ENCODE measurements at regions not wholly inside any gene's neighbourhood (a gene's known extent, or its start where the extent isn't known, plus 50 kb on each side); places are given as distances from the start of the nearest gene placed in this dataset.

DNA sequence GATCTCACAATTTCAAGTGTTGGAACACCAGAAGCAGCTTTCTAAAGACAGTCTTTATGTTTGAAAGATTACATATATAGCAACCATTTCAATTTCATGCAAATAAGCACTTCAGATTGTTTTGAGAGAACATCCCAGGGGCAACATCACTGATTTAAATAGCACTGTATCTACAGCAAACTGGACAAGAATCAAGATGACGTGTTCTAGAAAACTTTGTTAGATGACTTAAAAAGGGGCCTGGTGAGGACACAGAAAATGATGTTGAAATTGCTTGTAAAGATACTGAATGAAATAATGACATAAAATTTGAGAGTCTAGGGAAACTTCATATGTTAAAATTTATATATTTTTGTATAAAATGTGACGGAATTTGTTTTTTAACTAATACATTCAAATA is 277.1 kb downstream of the KLF12 start:
- DNase-seq (ENCODE audit: low read depth in 1 of 2, low spot score in 1 of 2): no peak

DNA sequence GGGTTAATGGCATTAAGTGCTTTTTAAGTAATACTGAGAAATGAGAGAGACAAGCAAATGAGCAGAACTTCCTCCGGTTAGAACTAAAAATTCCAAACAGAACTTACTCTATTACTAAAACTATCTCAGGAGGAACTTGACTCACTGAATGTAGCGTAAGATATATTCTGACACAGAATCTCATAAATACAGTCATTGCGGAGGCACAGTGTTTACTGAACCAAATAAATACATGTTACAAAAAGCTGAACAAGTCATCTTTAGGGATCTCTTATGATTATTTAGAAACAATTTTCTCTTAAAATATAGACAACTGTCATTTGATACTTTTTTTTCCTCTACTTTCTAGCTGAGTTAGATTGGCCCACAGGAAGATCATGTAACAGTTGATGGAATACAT is 283.1 kb downstream of the KLF12 start:
- no peak for DNase-seq (ENCODE audit: low read depth in 1 of 2, low spot score in 1 of 2)

DNA sequence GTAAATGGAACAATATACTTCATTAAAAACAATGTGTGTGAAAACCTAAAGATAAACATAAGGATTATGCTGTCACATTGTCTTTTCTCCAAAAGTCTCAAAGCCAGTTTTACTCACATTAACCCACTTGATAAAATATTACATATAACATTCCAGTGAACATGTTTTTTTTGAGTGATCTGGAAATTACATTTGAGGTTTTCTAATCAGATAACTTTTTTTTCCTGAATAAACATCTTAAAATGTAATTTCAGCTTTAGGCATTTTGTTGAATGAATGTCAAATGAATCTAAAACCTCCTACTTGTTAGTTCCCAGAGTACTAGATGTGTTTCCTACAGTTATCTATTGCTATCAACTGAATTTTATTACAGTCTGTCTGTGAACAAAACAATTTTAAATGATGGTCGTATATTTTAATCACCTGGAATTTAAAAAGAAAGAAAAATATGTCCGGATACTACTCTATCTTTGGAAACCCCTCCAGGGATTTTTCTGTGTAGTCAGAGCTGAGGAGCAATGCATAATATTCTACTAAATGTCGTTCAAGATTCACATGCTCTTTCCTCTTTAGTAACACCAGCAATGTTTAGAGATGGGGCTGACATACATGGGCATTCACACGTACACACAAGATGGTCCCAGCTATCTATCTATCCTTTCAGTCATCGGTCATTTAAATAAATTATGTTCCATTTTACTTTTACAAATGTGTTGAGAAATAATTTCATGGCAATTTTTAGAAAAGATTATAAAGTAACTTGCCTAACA is 283.9 kb downstream of the KLF12 start:
- no peak for DNase-seq (ENCODE audit: low read depth in 1 of 2, low spot score in 1 of 2)

DNA sequence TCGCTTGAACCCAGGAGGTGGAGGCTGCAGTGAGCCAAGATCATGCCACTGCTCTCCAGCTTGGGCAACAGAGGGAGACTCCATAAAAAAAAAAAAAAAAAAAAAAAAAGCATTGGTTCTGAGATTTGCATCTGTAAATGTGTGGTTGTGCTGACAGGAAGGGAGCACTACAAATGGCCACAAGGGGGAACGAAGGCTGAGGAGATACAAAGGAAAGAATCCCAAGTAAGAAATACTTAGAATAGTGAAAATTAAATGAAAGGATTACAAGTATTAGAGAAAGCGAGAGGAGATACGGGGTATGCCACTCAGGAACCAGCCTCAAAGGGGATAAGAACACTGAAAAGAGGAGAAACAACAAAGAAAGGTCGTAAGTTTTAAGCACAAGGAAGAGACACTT is 284.9 kb downstream of the KLF12 start:
- no peak for DNase-seq (ENCODE audit: low read depth in 1 of 2, low spot score in 1 of 2)

DNA sequence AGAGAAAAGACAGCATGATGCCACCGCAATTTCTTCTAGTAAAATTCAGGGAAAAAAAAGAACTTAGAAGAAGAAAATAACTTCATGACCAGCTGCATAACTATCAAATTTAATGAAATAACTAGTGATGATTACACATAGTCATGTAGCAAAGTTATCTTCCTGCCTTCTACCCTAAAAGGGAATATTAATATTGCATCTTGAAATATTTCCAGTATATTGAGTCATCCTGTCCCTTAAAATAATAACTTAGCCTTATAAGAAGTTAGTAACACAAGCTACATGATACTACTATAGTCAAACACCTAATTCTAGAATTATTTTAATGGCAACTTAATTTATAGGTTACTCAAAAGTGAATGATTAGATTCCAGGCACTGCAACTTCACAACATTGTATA is 289.2 kb downstream of the KLF12 start:
- DNase-seq (ENCODE audit: low read depth in 1 of 2, low spot score in 1 of 2): no peak

DNA sequence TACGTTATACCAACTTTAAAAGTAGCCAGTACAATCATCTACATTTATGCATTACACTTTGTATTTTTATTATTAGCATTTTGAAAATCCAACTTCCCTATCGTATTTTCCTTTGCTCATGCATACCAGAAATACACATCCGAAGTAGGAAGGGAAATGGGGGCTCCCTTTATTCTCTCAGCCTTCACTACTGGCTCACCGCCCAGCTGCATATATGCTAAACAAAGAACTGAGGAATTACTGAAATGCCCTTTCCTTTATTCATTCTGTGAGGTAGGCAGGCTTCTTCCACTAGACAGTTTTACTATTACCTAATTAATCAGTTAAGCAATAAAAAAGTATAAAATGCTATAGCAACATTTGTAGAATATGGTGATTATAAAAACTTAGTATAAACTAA is 291.6 kb downstream of the KLF12 start:
- DNase-seq (ENCODE audit: low read depth in 1 of 2, low spot score in 1 of 2): no peak

DNA sequence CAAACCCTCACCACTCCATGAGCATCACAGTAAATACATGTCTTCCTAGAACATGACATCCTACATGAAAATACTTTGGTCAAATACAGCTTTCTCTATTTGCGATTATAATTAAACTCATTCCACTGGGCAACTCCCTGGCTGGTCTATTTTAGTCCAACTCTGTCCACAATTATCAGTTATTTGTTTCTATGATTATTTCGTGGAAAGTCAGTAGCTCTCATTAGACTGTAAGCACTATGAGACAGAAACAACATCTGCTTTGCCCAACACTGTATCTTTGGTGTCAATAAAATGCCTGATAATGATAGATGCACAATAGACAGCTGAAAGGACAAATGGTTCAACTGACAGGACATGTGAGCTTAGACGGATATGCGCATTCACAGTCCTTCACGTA is 292.0 kb downstream of the KLF12 start:
- DNase-seq (ENCODE audit: low read depth in 1 of 2, low spot score in 1 of 2): no peak

DNA sequence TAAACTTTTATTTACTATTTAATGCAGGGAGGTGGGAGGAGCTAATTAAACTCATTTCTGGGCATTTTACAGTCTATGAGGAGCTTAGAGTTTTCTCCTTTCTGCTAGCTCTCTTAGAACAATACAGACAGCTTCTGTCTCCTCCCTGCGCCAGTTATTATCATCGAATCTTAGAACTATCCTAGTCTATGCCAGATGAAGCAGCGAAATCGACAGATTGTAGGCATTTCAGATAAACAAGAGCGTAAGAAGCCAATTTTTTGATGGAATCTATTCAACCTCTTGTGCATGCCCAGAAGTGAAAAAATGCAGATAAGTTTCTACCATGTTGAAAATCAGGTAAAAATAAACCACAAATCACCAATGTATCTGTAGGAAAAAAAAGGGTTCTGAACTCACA is 297.1 kb downstream of the KLF12 start:
- DNase-seq (ENCODE audit: low read depth in 1 of 2, low spot score in 1 of 2): no peak

DNA sequence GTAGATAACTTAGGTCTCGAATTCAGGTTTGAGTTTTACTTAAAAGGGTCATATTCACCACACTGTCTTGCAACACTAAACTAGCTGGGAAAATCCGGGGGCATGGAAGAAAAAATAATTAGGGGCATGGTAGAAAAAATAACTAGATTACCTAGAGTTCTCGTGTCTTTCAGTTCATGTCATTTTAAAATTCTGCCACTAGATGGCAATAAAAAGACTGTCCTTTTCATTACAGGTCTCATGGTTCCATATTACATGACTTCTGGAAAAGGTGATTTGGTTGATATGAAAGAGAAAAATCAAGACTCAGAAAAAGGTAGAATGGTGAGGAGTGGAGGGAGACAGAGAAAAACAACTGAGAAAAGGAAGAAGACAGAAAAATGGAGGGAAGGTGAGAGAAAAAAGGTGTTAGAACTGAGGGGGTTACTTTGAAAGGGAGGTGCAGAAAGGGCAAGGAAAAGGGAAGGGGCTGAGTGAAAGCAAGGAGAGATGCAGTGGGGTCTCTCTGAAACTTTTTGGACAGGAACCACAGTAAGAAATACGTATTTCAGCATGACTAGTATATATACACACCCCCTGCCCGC is 299.0 kb downstream of the KLF12 start:
- no peak for DNase-seq (ENCODE audit: low read depth in 1 of 2, low spot score in 1 of 2)

DNA sequence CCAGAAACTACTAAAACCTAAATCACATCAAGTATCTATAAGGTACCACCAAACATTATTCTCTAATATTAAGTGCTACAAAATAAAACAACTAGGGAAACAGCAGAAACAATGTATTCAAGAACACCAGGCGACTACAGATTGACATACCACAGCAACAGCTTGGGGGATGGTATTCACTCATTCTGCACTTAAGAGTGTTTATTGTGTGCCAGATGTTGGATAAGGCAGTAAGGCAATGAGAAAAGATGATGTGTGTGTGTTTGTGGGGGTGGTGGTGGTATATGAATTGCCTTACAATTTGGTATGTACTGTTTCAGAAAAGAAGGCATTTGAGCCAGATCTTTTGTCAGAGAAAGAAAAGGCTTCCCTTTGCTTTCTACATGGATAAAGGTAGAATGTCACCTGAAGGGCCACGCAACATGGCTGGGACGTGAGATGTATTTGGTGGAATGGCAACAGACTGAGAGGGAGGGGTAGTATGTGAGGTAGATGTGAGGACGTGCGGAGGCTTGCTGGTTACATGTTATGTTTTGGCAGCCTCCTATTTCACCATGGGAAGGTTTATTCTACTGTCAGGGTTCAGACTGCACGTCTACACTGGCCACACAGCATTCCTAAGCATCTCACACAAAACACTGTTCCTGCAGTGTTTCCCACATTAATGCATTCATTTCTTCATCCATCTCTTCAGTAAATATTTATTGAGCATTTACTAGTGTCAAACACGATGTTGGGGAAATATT is 300.7 kb downstream of the KLF12 start:
- DNase-seq (ENCODE audit: low read depth in 1 of 2, low spot score in 1 of 2): no peak

DNA sequence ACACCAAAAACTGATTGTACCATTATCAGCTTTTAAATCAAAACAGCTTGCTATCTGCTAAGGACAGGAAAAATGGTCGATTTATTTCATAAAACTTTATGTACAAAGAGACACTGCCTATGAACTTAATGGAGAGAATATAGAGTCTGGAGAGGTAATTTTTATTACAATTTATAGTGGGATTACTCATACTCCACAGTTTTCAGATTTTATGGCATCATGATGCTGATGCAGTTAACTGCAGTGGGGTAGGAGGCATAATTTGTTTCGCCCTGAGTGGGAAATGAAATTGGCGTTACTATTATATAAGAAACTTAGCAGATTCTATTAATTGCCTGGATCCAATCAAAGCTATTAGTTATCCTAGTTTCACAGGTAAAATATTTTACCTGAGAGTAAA is 301.4 kb downstream of the KLF12 start:
- DNase-seq (ENCODE audit: low read depth in 1 of 2, low spot score in 1 of 2): no peak

DNA sequence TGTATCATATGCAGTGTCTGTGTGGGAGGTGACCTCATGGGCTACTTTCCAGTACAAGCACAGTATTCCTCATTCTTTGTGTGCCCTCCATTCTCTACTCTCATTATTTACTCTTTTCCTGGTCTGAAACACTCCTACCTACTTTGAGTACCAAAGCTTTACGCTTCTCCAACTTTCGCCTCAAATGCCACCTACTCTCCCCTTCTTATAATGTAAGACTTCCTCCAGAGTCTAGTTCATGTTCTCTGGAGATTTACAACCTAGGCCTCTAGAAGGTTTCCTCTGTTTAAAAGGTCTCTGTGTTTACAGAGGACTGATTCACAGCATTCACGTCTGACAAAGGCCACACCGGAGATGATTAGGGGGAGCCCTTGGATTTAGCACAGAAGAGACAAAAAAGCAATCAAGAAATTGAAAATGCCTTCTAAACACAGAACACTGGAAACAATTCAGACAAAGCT is 302.0 kb downstream of the KLF12 start:
- no peak for DNase-seq (ENCODE audit: low read depth in 1 of 2, low spot score in 1 of 2)

DNA sequence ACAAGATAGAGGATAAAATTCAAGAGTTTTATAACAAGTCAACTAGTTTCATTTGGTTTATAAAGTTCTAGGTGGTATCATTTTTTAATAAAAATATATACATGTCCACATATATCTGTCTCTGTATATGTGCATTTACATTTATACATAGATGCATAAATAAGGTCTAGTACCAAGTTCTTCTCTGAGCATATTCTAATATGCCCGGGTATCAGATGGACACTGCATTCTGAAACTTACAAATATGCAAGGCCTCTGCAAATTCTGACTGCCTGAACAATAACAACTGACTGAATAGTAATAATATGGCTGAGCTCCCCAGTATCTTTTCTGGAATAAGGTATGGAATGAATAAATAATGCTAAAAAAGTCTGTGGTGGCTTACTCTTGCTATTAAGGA is 304.8 kb downstream of the KLF12 start:
- DNase-seq (ENCODE audit: low read depth in 1 of 2, low spot score in 1 of 2): no peak

DNA sequence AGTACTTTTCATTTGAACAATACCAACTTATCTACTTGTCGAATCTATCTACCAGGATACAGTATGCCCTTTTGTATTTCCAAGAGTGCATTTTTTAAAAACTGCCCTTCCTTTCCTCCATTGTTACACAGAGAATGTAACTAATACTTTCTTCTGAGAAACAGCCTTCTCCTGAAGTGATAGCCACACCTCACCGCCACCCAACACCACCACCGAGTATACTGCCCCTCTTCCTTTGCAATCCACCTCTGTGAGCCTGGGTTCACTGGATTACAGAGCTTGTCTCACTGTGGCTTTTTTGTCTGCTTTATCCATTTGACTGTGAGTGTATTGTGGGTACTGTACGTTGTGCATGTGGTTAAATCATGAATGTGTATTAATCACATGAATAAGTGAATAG is 305.4 kb downstream of the KLF12 start:
- no peak for DNase-seq (ENCODE audit: low read depth in 1 of 2, low spot score in 1 of 2)

DNA sequence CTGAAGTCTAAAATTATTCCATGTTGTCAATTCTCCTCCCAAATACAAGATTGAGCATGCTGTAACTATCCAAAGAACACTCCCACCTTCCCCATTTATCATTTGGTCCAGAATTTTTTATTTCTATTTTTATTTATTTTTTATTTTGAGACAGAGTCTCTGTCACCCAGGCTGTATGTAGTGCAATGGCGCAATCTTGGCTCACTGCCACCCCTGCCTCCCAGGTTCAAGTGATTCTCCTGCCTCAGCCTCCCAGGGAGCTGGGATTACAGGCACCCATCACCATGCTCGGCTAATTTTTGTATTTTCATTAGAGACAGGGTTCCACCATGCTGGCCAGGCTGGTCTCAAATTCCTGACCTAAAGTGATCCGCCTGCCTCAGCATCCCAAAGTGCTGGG is 306.8 kb downstream of the KLF12 start:
- DNase-seq (ENCODE audit: low read depth in 1 of 2, low spot score in 1 of 2): no peak

DNA sequence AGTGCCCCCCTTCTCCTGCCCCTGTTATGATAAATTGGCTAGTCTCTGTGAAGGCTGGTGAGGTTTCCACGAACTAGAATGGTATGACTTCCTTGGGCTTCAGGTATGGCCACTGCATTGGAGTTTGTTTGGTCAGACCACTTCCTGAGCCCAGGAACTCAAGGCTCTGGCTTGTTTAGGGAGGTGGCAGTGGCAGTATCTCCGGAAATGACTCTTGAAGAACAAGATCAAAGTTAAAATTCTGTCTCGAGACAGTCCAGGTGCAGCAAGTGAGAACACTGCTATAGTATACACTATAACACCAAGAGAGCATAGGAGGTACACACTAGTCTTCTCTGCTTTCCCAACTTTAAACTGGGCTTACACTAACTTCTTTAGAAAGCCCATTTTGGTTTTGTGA is 309.1 kb downstream of the KLF12 start:
- DNase-seq (ENCODE audit: low read depth in 1 of 2, low spot score in 1 of 2): no peak

DNA sequence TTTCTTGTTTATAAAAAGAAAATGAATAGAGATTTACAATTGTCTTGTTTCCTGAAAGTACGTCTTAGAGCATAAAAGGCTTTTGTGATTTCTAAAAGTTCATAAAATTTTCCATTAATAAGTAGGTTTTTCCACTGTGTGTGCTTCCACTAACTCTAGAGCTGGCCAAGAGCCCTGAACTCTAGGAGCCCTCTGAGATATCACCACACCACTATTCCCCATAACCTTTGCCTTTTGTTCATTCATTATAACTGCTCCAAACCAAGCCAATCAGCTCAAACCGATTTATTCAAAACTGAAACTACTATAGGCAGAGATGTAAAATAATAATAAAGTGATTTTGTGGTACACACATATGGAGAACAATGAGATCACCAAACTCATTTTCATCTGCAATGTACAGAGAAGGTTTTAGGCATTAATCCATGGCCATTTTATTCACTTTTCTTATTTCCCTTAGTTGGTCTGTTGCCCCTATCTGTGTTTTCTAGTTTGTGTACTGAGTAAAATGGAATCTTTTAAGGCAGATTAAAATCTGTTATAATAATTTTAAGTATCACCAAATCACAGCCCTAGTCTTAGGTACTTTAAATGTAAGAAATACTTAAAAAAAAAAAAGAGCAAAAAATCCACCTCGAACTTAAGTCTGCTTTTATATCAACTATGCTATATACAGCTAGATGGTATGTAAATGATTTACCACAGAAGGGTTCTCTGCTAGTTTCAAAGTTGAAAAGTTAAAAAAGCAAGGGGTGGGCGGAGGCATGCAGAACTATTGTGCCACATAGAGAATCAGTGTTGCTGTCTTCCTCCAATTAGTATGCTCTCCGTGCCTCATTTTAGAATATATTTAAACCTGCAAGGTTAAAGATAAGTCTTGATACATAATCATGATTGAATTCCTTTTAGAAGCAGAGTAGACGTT is 311.3 kb downstream of the KLF12 start:
- no peak for DNase-seq (ENCODE audit: low read depth in 1 of 2, low spot score in 1 of 2)

DNA sequence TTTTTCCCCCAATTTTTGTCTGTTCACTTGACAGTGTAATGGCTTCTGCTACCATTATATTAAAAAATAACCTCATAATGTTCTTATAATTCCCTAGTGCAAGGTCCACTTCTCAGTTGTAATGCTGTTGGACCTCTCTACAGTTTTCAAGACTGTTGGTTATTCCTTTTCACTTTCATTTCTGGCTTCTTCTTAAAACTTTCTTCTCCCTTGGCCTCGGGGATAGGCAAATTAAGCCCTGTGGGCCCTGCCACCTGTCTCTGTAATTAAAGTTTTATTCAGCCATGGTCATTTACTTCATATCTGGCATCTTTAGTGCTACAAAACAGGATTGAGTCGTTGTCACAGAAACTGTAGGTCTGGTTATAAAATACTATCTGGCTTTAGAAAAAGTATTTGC is 313.5 kb downstream of the KLF12 start:
- no peak for DNase-seq (ENCODE audit: low read depth in 1 of 2, low spot score in 1 of 2)

DNA sequence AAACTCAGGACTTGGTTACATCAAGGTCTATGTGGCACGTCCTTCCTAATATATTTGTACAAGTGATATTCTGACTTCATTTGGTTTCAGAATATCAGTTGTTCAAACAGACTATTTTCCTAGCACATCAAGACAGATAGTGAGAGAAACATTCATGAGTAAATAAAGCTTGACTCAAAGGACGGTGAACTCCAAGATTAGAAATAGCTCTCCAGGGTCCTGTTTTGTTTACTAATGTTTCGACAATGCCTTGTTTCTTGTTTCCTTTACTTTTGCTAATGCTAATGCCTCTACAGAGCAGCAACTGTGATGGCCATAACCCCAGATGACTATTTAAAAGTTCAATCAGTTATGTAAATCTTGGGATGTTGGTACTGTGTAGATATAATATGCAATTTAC is 313.9 kb downstream of the KLF12 start:
- no peak for DNase-seq (ENCODE audit: low read depth in 1 of 2, low spot score in 1 of 2)

DNA sequence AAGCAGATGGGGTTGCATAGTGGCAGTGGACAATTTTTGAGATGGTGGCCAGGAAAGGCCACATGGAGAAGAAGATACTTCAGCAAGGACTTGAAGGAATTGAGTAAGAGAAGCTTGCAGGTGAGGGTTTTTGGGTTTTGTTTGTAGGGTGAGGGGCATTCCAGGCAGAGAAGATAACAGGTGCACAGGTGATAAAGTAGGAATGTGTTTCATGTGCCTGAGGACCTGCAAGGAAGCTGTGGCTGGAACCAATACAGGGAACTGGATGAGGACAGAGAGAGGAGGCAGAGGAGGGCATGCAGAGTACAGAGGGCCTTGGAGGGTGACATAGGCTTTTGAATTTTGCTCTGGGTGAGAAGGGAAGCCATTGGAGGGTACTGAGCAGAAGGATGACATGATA is 314.5 kb downstream of the KLF12 start:
- DNase-seq (ENCODE audit: low read depth in 1 of 2, low spot score in 1 of 2): no peak

DNA sequence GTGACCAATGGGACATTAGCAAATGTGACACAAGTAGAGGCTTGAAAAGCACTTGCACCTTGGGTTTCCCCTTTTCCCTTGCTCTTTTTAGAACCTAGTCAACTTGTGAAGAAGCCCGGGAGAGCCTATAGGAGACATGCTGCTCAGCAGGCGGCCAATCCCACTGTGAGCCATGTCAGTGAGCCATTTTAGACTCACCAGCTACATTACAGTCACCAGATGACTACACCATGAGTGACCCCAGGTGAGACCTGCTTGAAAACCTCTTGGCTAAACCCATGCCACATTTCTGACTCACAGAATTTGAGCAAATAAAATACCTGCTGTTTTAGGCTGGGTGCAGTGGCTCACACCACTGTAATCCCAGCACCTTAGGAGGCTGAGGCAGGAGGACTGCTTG is 317.5 kb downstream of the KLF12 start:
- DNase-seq (ENCODE audit: low read depth in 1 of 2, low spot score in 1 of 2): no peak
